Ishikawa (cell line): ENCODE measurements at regions not wholly inside any gene's neighbourhood (a gene's known extent, or its start where the extent isn't known, plus 50 kb on each side); places are given as distances from the start of the nearest gene placed in this dataset.

Experiments used
- RAD21 ChIP-seq: IDR thresholded peaks from 2 replicates; pipeline ENCODE4 v1.6.1; 2012; ENCODE audit warnings: low read depth
- TAF1 ChIP-seq: IDR thresholded peaks from 2 replicates; pipeline ENCODE4 v1.6.1; 2012; ENCODE audit warnings: low read depth, mild to moderate bottlenecking
- TEAD4 ChIP-seq: IDR thresholded peaks from 2 replicates; pipeline ENCODE4 v1.6.1; 2012
- TF ChIP-seq, protein P1 (sequence below): IDR thresholded peaks from 2 replicates; pipeline ENCODE4 v1.6.1; 2012

- no peak for TF ChIP-seq TEAD4
- no peak for TF ChIP-seq RAD21
- no peak for TF ChIP-seq TAF1
- TF ChIP-seq, protein P1, sequence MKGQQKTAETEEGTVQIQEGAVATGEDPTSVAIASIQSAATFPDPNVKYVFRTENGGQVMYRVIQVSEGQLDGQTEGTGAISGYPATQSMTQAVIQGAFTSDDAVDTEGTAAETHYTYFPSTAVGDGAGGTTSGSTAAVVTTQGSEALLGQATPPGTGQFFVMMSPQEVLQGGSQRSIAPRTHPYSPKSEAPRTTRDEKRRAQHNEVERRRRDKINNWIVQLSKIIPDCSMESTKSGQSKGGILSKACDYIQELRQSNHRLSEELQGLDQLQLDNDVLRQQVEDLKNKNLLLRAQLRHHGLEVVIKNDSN: no peak
Observed at GRCh38 chr13:80881495-80881894, 540.6 kb upstream of the SPRY2 start.
